Panc1 (cell line): ENCODE measurements at regions not wholly inside any gene's neighbourhood (a gene's known extent, or its start where the extent isn't known, plus 50 kb on each side); places are given as distances from the start of the nearest gene placed in this dataset.

Experiments used
- ATAC-seq: fragments of 200-7000 bp; cut with Tn5 transposase; 2 replicates; pipeline ENCODE4 v1.9.1; 2020; ENCODE audit warnings: mild to moderate bottlenecking, moderate library complexity
- BruUV-seq: library from RNA; stranded (reverse); fragments of 400-500 nt; replicated peaks from 2 replicates; lab custom pipeline; 2021; lab: Mats Ljungman, UMichigan
- CTCF ChIA-PET: fragments of 300-600 bp; sonication (Branson Sonifier 250); formaldehyde crosslinking; loops from one replicate; lab custom pipeline; 2022; ENCODE audit warnings: antibody characterized with exemption; lab: Charles Lee
- POLR2A ChIA-PET: fragments of 300-600 bp; sonication (Branson Sonifier 250); formaldehyde crosslinking; loops from one replicate; lab custom pipeline; 2022; ENCODE audit warnings: antibody characterized with exemption; lab: Charles Lee
- DNase-seq: peaks from one replicate; pipeline ENCODE4 v3.0.0-alpha.2; 2010; ENCODE audit warnings: low read depth, low spot score
- H3K27ac ChIP-seq: 2 replicates; pipeline ENCODE4 v1.5.1; 2011; ENCODE audit warnings: mild to moderate bottlenecking, low read length, inconsistent platforms
- H3K27me3 ChIP-seq: fragments of 200-500 bp; sonication (Bioruptor generic); 2 replicates; pipeline ENCODE4 v1.6.0; 2014; ENCODE audit warnings: low read length, inconsistent platforms; ENCODE audit not compliant: control insufficient read depth, insufficient read depth
- H3K36me3 ChIP-seq: fragments of 200-500 bp; sonication (Bioruptor generic); 2 replicates; pipeline ENCODE4 v1.5.1; 2014; ENCODE audit warnings: inconsistent platforms, mild to moderate bottlenecking, low read length, moderate library complexity; ENCODE audit not compliant: control insufficient read depth, insufficient read depth
- H3K4me1 ChIP-seq: 2 replicates; pipeline ENCODE4 v1.5.1; 2011; ENCODE audit warnings: inconsistent platforms, mild to moderate bottlenecking, low read length, moderate library complexity; ENCODE audit not compliant: control insufficient read depth, insufficient read depth
- H3K4me3 ChIP-seq, 2 experiments: 2 replicates each; pipeline ENCODE4 v1.5.1; 2011 to 2012; ENCODE audit warnings: low read depth in 2 of 2, low read length in 2 of 2, mild to moderate bottlenecking in 2 of 2, inconsistent platforms in 1 of 2, moderate library complexity in 1 of 2
- H3K9me3 ChIP-seq: fragments of 200-500 bp; sonication (Bioruptor generic); 2 replicates; pipeline ENCODE4 v1.5.1; 2014; ENCODE audit warnings: low read depth, mild to moderate bottlenecking, inconsistent platforms, low read length, moderate library complexity; ENCODE audit not compliant: control insufficient read depth, insufficient read depth
- POLR2AphosphoS5 ChIP-seq: IDR thresholded peaks from 2 replicates; pipeline ENCODE4 v1.6.1; 2012; ENCODE audit warnings: mild to moderate bottlenecking, low read depth, low read length, moderate library complexity
- SIN3A ChIP-seq: IDR thresholded peaks from 2 replicates; pipeline ENCODE4 v1.6.1; 2012; ENCODE audit warnings: low read depth, mild to moderate bottlenecking, low read length, moderate library complexity, borderline replicate concordance; ENCODE audit not compliant: insufficient read depth
- TCF7L2 ChIP-seq: IDR thresholded peaks from 2 replicates; pipeline ENCODE4 v1.6.1; 2011; ENCODE audit warnings: mild to moderate bottlenecking, low read depth, low read length, inconsistent platforms
- in situ Hi-C: cut with HindIII; loops from 2 replicates; pipeline ENCODE4 v1.10.0; 2016; ENCODE audit warnings: low sequenced_read_pairs, low pct_unique_long_range_greater_than_20kb
- intact Hi-C: fragments of 100-400 bp; cut with micrococcal nuclease; formaldehyde crosslinking; loops from one replicate; pipeline ENCODE4 v1.10.0; 2022; ENCODE audit not compliant: unreplicated experiment
- TF ChIP-seq, protein P1 (sequence below), 2 experiments: IDR thresholded peaks; 2 replicates each; pipeline ENCODE4 v1.6.1; 2011 to 2012; ENCODE audit warnings: low read depth in 2 of 2, control low read depth in 1 of 2, low read length in 1 of 2, mild to moderate bottlenecking in 1 of 2, moderate library complexity in 1 of 2; ENCODE audit not compliant: insufficient read depth in 1 of 2
- TF ChIP-seq, protein P2 (sequence below): fragments of 450-650 bp; IDR thresholded peaks from 2 replicates; pipeline ENCODE4 v1.5.1; 2017; ENCODE audit warnings: mild to moderate bottlenecking

- ChIA-PET CTCF (interaction anchor here (0.6 kb wide), 1 partner anchor 17 kb away, joined by 3 read pairs; no protein-coding TSS in a partner anchor), POLR2A (no interaction called here)
- no peaks in the 10 kb centered on the region for H3K36me3 ChIP-seq
- H3K27me3 ChIP-seq, result no peaks in the 10 kb centered on the region
- DNase-seq, result no peak
- no peaks in the 10 kb centered on the region for H3K9me3 ChIP-seq
- no TSS peak for BruUV-seq
- peak; percentile 90 for ATAC-seq
- in situ Hi-C loops (no loop called here), intact Hi-C loops (no loop called here)
- H3K4me1 ChIP-seq, result peaks cover 33% of the 10 kb centered on the region
- H3K27ac ChIP-seq, result no peak overlapping the region
- TF ChIP-seq SIN3A, result no peak
- peak; percentile 45; the same call in 1 of the 2 replicates for TF ChIP-seq POLR2AphosphoS5
- H3K4me3 ChIP-seq, result peak overlapping the region; percentile 36 to 55
These were observed 197.9 kb downstream of the TRIM27 start for GRCh38 chr6:28725890-28726348.

- TF ChIP-seq SIN3A (no peak), POLR2AphosphoS5 (no peak)
- Histone ChIP-seq H3K27ac (no peak overlapping the region), H3K4me1 (peaks cover 31% of the 10 kb centered on the region), H3K9me3 (no peaks in the 10 kb centered on the region), H3K4me3 (peak overlapping the region in 1 of 2 experiments; percentile 9; a peak in 1 of 4 replicates), H3K36me3 (no peaks in the 10 kb centered on the region), H3K27me3 (no peaks in the 10 kb centered on the region)
- in situ Hi-C loops, result no loop called here
- intact Hi-C loops, result no loop called here
- DNase-seq (no peak), ATAC-seq (no peak)
- POLR2A ChIA-PET, result no interaction called here
- BruUV-seq, result no TSS peak
- CTCF ChIA-PET, result no interaction called here
These were observed 197.0 kb downstream of the TRIM27 start for GRCh38 chr6:28726569-28727309.

- intact Hi-C loops, result no loop called here
- H3K27ac ChIP-seq, result no peak overlapping the region
- H3K27me3 ChIP-seq, result no peaks in the 10 kb centered on the region
- peaks cover 31% of the 10 kb centered on the region for H3K4me1 ChIP-seq
- POLR2A ChIA-PET, result no interaction called here
- in situ Hi-C loops, result no loop called here
- peak overlapping the region; percentile 89 to 96; a peak in 3 of 4 replicates for H3K4me3 ChIP-seq
- ATAC-seq (no peak), DNase-seq (no peak)
- no TSS peak for BruUV-seq
- no peaks in the 10 kb centered on the region for H3K36me3 ChIP-seq
- CTCF ChIA-PET, result no interaction called here
- TF ChIP-seq SIN3A (no peak), TCF7L2 (no peak), POLR2AphosphoS5 (no peak)
- TF ChIP-seq, protein P1, sequence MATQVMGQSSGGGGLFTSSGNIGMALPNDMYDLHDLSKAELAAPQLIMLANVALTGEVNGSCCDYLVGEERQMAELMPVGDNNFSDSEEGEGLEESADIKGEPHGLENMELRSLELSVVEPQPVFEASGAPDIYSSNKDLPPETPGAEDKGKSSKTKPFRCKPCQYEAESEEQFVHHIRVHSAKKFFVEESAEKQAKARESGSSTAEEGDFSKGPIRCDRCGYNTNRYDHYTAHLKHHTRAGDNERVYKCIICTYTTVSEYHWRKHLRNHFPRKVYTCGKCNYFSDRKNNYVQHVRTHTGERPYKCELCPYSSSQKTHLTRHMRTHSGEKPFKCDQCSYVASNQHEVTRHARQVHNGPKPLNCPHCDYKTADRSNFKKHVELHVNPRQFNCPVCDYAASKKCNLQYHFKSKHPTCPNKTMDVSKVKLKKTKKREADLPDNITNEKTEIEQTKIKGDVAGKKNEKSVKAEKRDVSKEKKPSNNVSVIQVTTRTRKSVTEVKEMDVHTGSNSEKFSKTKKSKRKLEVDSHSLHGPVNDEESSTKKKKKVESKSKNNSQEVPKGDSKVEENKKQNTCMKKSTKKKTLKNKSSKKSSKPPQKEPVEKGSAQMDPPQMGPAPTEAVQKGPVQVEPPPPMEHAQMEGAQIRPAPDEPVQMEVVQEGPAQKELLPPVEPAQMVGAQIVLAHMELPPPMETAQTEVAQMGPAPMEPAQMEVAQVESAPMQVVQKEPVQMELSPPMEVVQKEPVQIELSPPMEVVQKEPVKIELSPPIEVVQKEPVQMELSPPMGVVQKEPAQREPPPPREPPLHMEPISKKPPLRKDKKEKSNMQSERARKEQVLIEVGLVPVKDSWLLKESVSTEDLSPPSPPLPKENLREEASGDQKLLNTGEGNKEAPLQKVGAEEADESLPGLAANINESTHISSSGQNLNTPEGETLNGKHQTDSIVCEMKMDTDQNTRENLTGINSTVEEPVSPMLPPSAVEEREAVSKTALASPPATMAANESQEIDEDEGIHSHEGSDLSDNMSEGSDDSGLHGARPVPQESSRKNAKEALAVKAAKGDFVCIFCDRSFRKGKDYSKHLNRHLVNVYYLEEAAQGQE (IDR thresholded peaks at IDR 0.05; ENCODE audit: insufficient read depth in 1 of 2, low read depth in 2 of 2, low read length in 1 of 2), result no peak
- TF ChIP-seq, protein P2, sequence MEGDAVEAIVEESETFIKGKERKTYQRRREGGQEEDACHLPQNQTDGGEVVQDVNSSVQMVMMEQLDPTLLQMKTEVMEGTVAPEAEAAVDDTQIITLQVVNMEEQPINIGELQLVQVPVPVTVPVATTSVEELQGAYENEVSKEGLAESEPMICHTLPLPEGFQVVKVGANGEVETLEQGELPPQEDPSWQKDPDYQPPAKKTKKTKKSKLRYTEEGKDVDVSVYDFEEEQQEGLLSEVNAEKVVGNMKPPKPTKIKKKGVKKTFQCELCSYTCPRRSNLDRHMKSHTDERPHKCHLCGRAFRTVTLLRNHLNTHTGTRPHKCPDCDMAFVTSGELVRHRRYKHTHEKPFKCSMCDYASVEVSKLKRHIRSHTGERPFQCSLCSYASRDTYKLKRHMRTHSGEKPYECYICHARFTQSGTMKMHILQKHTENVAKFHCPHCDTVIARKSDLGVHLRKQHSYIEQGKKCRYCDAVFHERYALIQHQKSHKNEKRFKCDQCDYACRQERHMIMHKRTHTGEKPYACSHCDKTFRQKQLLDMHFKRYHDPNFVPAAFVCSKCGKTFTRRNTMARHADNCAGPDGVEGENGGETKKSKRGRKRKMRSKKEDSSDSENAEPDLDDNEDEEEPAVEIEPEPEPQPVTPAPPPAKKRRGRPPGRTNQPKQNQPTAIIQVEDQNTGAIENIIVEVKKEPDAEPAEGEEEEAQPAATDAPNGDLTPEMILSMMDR, result no peak
- no peaks in the 10 kb centered on the region for H3K9me3 ChIP-seq
These were observed 196.1 kb downstream of the TRIM27 start for GRCh38 chr6:28727559-28728211.
